Activated CD8-positive, alpha-beta T cell treated with anti-CD3 and anti-CD28 coated beads for 36 hours (primary cell): ENCODE measurements at regions not wholly inside any gene's neighbourhood (a gene's known extent, or its start where the extent isn't known, plus 50 kb on each side); places are given as distances from the start of the nearest gene placed in this dataset.

Experiments used
- ATAC-seq: fragments of 200-7000 bp; cut with Tn5 transposase; one replicate; pipeline ENCODE4 v1.10.0; 2021; ENCODE audit warnings: mild to moderate bottlenecking, moderate library complexity
- CTCF ChIA-PET: fragments of 350-600 bp; sonication (Branson Sonifier 250); formaldehyde crosslinking; loops from one replicate; lab custom pipeline; 2021; ENCODE audit warnings: antibody characterized with exemption; lab: Charles Lee
- POLR2A ChIA-PET: fragments of 350-600 bp; sonication (Branson Sonifier 250); formaldehyde crosslinking; loops from one replicate; lab custom pipeline; 2021; ENCODE audit warnings: antibody characterized with exemption; lab: Charles Lee
- DNase-seq: peaks from one replicate; pipeline ENCODE4 v3.0.0-alpha.2; 2020
- H3K27ac Mint-ChIP-seq: one replicate; pipeline ENCODE4 v1.8.0; 2021; ENCODE audit warnings: mild to moderate bottlenecking, mixed read lengths
- H3K27me3 Mint-ChIP-seq: one replicate; pipeline ENCODE4 v1.8.0; 2021; ENCODE audit warnings: mixed read lengths
- H3K36me3 Mint-ChIP-seq: one replicate; pipeline ENCODE4 v1.8.0; 2021; ENCODE audit warnings: low read depth, mixed read lengths
- H3K4me1 Mint-ChIP-seq: one replicate; pipeline ENCODE4 v1.8.0; 2021; ENCODE audit warnings: low read depth, mixed read lengths
- H3K4me3 Mint-ChIP-seq: one replicate; pipeline ENCODE4 v1.8.0; 2021; ENCODE audit warnings: mild to moderate bottlenecking, moderate library complexity, mixed read lengths
- H3K9me3 Mint-ChIP-seq: one replicate; pipeline ENCODE4 v1.8.0; 2021; ENCODE audit warnings: mixed read lengths
- CTCF ChIP-seq: fragments of 200-600 bp; IDR thresholded peaks from one replicate; pipeline ENCODE4 v1.8.0; 2022; ENCODE audit warnings: antibody characterized with exemption, mild to moderate bottlenecking
- intact Hi-C: fragments of 100-400 bp; cut with micrococcal nuclease; formaldehyde crosslinking; loops from one replicate; pipeline ENCODE4 v1.10.0; 2022

- intact Hi-C loops: no loop called here
- H3K27ac Mint-ChIP-seq: no peak overlapping the region
- ChIA-PET CTCF (no interaction called here), POLR2A (no interaction called here)
- no peaks in the 10 kb centered on the region for H3K4me1 Mint-ChIP-seq
- no peaks in the 10 kb centered on the region for H3K36me3 Mint-ChIP-seq
- no peaks in the 10 kb centered on the region for H3K9me3 Mint-ChIP-seq
- no peak overlapping the region for H3K4me3 Mint-ChIP-seq
- H3K27me3 Mint-ChIP-seq: no peaks in the 10 kb centered on the region
- no peak for ATAC-seq
- no peak for TF ChIP-seq CTCF
- DNase-seq: no peak
These were observed 74.1 kb upstream of the SHANK2 start for GRCh38 chr11:71326328-71326940.

- intact Hi-C loops: no loop called here
- POLR2A ChIA-PET: no interaction called here
- no peak for DNase-seq
- Mint-ChIP-seq H3K27me3 (peaks cover 2% of the 10 kb centered on the region), H3K4me3 (no peak overlapping the region), H3K9me3 (no peaks in the 10 kb centered on the region), H3K36me3 (no peaks in the 10 kb centered on the region), H3K4me1 (no peaks in the 10 kb centered on the region), H3K27ac (no peak overlapping the region)
- CTCF ChIA-PET: no interaction called here
- TF ChIP-seq CTCF: no peak
- ATAC-seq: no peak
These were observed 73.3 kb upstream of the SHANK2 start for GRCh38 chr11:71325418-71326327.

GRCh38 chr11:71324788-71325417, 72.5 kb upstream of the SHANK2 start:
- no peak for ATAC-seq
- no peak for DNase-seq
- ChIA-PET POLR2A (no interaction called here), CTCF (no interaction called here)
- intact Hi-C loops: no loop called here
- no peak overlapping the region for H3K4me3 Mint-ChIP-seq
- peaks cover 4% of the 10 kb centered on the region for H3K27me3 Mint-ChIP-seq
- no peak for TF ChIP-seq CTCF
- no peaks in the 10 kb centered on the region for H3K4me1 Mint-ChIP-seq
- no peaks in the 10 kb centered on the region for H3K9me3 Mint-ChIP-seq
- H3K27ac Mint-ChIP-seq: no peak overlapping the region
- H3K36me3 Mint-ChIP-seq: no peaks in the 10 kb centered on the region

GRCh38 chr11:71323876-71324526, 71.6 kb upstream of the SHANK2 start:
- no peak overlapping the region for H3K4me3 Mint-ChIP-seq
- no peaks in the 10 kb centered on the region for H3K36me3 Mint-ChIP-seq
- no peak for DNase-seq
- intact Hi-C loops: no loop called here
- H3K4me1 Mint-ChIP-seq: no peaks in the 10 kb centered on the region
- no peak for ATAC-seq
- H3K9me3 Mint-ChIP-seq: no peaks in the 10 kb centered on the region
- no peak overlapping the region for H3K27ac Mint-ChIP-seq
- ChIA-PET POLR2A (no interaction called here), CTCF (no interaction called here)
- peaks cover 4% of the 10 kb centered on the region for H3K27me3 Mint-ChIP-seq
- TF ChIP-seq CTCF: no peak
